Right lobe of liver (tissue), 6 donors: ENCODE measurements at regions not wholly inside any gene's neighbourhood (a gene's known extent, or its start where the extent isn't known, plus 50 kb on each side); places are given as distances from the start of the nearest gene placed in this dataset.

Source experiments
- ATAC-seq, 4 donors: fragments of 200-7000 bp; cut with Tn5 transposase; one replicate each; pipeline ENCODE4 v1.9.1; 2020; ENCODE audit warnings: mild to moderate bottlenecking in 4 of 4, moderate library complexity in 4 of 4
- DNase-seq, 3 donors: peaks; one replicate each; pipeline ENCODE4 v3.0.0-alpha.2; 2020
- H3K27ac ChIP-seq, 3 donors: fragments of 200-600 bp; one replicate each; pipeline ENCODE4 v1.8.0; 2022
- H3K27me3 ChIP-seq, 2 donors: fragments of 200-600 bp; one replicate each; pipeline ENCODE4 v1.8.0; 2022
- H3K36me3 ChIP-seq, 4 donors: fragments of 200-600 bp; sonication (generic) in 1 of 4; one replicate each; pipeline versions ENCODE4 v1.5.1 to v1.8.0; 2017 to 2022; ENCODE audit warnings: control low read depth in 1 of 4
- H3K4me1 ChIP-seq, 4 donors: fragments of 200-600 bp; sonication (generic) in 1 of 4; one replicate each; pipeline versions ENCODE4 v1.5.1 to v1.8.0; 2017 to 2022; ENCODE audit warnings: control low read depth in 1 of 4
- H3K4me3 ChIP-seq, 3 donors: fragments of 200-600 bp; one replicate each; pipeline ENCODE4 v1.8.0; 2022
- H3K9me3 ChIP-seq, 4 donors: fragments of 200-600 bp; sonication (generic) in 1 of 4; one replicate each; pipeline versions ENCODE4 v1.5.1 to v1.8.0; 2017 to 2022; ENCODE audit warnings: control low read depth in 1 of 4
- POLR2A ChIP-seq: fragments of 450-650 bp; IDR thresholded peaks from one replicate; pipeline ENCODE4 v1.6.1; 2017; ENCODE audit warnings: antibody characterized with exemption, mild to moderate bottlenecking
- WGBS: methylation state at CpG from one replicate; pipeline ENCODE4 v1.1.6; 2018; ENCODE audit warnings: low coverage, low lambda C conversion rate; ENCODE audit not compliant: insufficient coverage; ENCODE audit errors: missing lambda C conversion rate; 5-methylcytosine and 5-hydroxymethylcytosine counted together
- intact Hi-C, 2 donors: fragments of 100-400 bp; cut with DNase I; formaldehyde crosslinking; loops; one replicate each; pipeline versions ENCODE4 v1.11.2 to v1.14.1; 2022
- TF ChIP-seq, protein P1 (sequence below), 4 donors: fragments of 200-600 bp in 3 of 4; fragments of 450-650 bp in 1 of 4; IDR thresholded peaks; one replicate each; pipeline versions ENCODE4 v1.5.1 to v1.8.0; 2016 to 2022; ENCODE audit warnings: antibody characterized with exemption in 4 of 4, mild to moderate bottlenecking in 2 of 4
- donor health status: DM: no; HTN: yes; CAD: no.
- donor health status: DM: no; HTN: no; CAD: no.
- donor health status: DM: no; HTN: no; CAD: no.
- donor health status: DM: no; HTN: yes; CAD: no.
- donor health status: DM: no; HTN: yes; CAD: no.

- H3K27ac ChIP-seq: no peak overlapping the region
- no peaks in the 10 kb centered on the region for H3K27me3 ChIP-seq
- DNase-seq (no peak), ATAC-seq (no peak)
- H3K4me3 ChIP-seq: no peak overlapping the region
- no peaks in the 10 kb centered on the region for H3K36me3 ChIP-seq
- intact Hi-C loops: no loop called here
- no peak for TF ChIP-seq POLR2A
- TF ChIP-seq, protein P1, sequence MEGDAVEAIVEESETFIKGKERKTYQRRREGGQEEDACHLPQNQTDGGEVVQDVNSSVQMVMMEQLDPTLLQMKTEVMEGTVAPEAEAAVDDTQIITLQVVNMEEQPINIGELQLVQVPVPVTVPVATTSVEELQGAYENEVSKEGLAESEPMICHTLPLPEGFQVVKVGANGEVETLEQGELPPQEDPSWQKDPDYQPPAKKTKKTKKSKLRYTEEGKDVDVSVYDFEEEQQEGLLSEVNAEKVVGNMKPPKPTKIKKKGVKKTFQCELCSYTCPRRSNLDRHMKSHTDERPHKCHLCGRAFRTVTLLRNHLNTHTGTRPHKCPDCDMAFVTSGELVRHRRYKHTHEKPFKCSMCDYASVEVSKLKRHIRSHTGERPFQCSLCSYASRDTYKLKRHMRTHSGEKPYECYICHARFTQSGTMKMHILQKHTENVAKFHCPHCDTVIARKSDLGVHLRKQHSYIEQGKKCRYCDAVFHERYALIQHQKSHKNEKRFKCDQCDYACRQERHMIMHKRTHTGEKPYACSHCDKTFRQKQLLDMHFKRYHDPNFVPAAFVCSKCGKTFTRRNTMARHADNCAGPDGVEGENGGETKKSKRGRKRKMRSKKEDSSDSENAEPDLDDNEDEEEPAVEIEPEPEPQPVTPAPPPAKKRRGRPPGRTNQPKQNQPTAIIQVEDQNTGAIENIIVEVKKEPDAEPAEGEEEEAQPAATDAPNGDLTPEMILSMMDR (IDR thresholded peaks at IDR 0.05): no peak
- WGBS: 33% methylated on average over 1 of the region's 1 CpG
- no peaks in the 10 kb centered on the region for H3K9me3 ChIP-seq
- no peaks in the 10 kb centered on the region for H3K4me1 ChIP-seq
These were observed 428.9 kb downstream of the MATN1 start for GRCh38 chr1:30294508-30294907.

DNA sequence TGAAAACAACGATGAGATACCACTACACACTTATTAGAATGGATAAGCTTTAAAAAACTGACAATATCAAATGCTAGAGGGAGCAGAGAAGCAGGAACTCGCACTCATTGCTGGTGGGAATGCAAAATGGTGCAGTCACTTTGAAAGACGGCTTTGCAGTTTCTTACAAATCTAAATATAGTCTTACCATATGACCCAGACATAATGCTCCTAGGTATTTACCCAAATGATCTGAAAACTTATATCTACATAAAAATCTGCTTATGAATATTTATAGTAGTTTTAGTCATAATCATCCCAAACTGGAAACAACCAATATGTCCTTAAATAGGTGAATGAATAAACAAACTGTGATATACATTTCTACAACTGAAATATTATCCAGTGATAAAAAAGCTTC lies 430.9 kb downstream of the MATN1 start:
- no peaks in the 10 kb centered on the region for H3K36me3 ChIP-seq
- no peak for ATAC-seq
- intact Hi-C loops: no loop called here
- no peak for DNase-seq
- no peaks in the 10 kb centered on the region for H3K9me3 ChIP-seq
- WGBS: 42% methylated on average over 3 of the region's 3 CpGs
- TF ChIP-seq, protein P1 (IDR thresholded peaks at IDR 0.05): no peak
- no peak for TF ChIP-seq POLR2A
- H3K27ac ChIP-seq: no peak overlapping the region
- H3K4me1 ChIP-seq: no peaks in the 10 kb centered on the region
- no peak overlapping the region for H3K4me3 ChIP-seq
- H3K27me3 ChIP-seq: no peaks in the 10 kb centered on the region

GRCh38 chr1:30291526-30291925 lies 431.9 kb downstream of the MATN1 start:
- DNase-seq (no peak), ATAC-seq (no peak)
- intact Hi-C loops: no loop called here
- Histone ChIP-seq H3K27ac (no peak overlapping the region), H3K27me3 (no peaks in the 10 kb centered on the region), H3K4me1 (no peaks in the 10 kb centered on the region), H3K9me3 (no peaks in the 10 kb centered on the region), H3K36me3 (no peaks in the 10 kb centered on the region), H3K4me3 (no peak overlapping the region)
- no peak for TF ChIP-seq POLR2A
- TF ChIP-seq, protein P1 (IDR thresholded peaks at IDR 0.05): no peak

DNA sequence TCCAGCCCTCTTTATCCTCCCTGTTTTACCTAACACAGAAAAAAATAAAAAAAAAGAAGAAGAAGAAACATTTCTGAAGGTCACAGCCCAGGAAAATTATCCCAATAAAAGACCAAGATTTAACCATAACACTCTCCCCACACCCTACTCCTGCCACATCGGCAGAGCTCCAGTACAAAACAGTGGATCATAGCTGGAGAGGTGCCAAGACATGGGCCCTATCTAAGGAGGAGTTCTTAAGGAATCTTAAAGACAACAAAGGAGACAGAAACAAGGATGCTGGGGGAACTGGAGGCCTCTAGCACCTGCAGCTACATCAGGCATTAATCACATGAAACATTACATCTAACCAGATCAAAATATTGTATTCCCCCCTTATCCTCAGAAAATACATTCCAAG lies 432.8 kb downstream of the MATN1 start:
- 83% methylated on average over 1 of the region's 1 CpG for WGBS
- Histone ChIP-seq H3K27ac (no peak overlapping the region), H3K9me3 (no peaks in the 10 kb centered on the region), H3K4me3 (no peak overlapping the region), H3K4me1 (no peaks in the 10 kb centered on the region), H3K27me3 (no peaks in the 10 kb centered on the region), H3K36me3 (no peaks in the 10 kb centered on the region)
- DNase-seq: peak in 1 of 3 donors; percentile 25
- no peak for ATAC-seq
- TF ChIP-seq, protein P1 (IDR thresholded peaks at IDR 0.05): no peak
- TF ChIP-seq POLR2A: no peak
- intact Hi-C loops: no loop called here

- Histone ChIP-seq H3K4me1 (no peaks in the 10 kb centered on the region), H3K4me3 (no peak overlapping the region), H3K36me3 (no peaks in the 10 kb centered on the region), H3K9me3 (no peaks in the 10 kb centered on the region), H3K27ac (no peak overlapping the region), H3K27me3 (no peaks in the 10 kb centered on the region)
- TF ChIP-seq, protein P1 (IDR thresholded peaks at IDR 0.05): no peak
- TF ChIP-seq POLR2A: no peak
- ATAC-seq (no peak), DNase-seq (no peak)
- intact Hi-C loops: no loop called here
- 58% methylated on average over 6 of the region's 8 CpGs for WGBS
These were observed 435.4 kb downstream of the MATN1 start for GRCh38 chr1:30287976-30288375.
